ENCODE measurements at regions not wholly inside any gene's neighbourhood (a gene's known extent, or its start where the extent isn't known, plus 50 kb on each side); places are given as distances from the start of the nearest gene placed in this dataset.

- TF ChIP-seq POLR2A (IDR thresholded peaks at IDR 0.05), result no peak
- no peak for TF ChIP-seq CTCF (IDR thresholded peaks at IDR 0.05)
These were observed 281.6 kb upstream of the CRIM1 start for GRCh38 chr2:36074008-36074407.
